ENCODE measurements at regions not wholly inside any gene's neighbourhood (a gene's known extent, or its start where the extent isn't known, plus 50 kb on each side); places are given as distances from the start of the nearest gene placed in this dataset.
"Not testable (repeated sequence)": the region's sequence is repeated elsewhere in the genome, so short reads cannot be mapped to it uniquely, and the experiment has no call there.

GRCh38 chr6:21710216-21710615 lies 116.7 kb downstream of the SOX4 start:
- no peak for DNase-seq (ENCODE audit: low read depth)

GRCh38 chr6:21710908-21711627 lies 117.5 kb downstream of the SOX4 start:
- DNase-seq (ENCODE audit: low read depth) = no peak

GRCh38 chr6:21712213-21712612 lies 118.7 kb downstream of the SOX4 start:
- DNase-seq (ENCODE audit: low read depth) = no peak

GRCh38 chr6:21713481-21713880 lies 119.9 kb downstream of the SOX4 start:
- no peak for DNase-seq (ENCODE audit: low read depth)

- no peak for DNase-seq (ENCODE audit: low read depth)
These were observed 121.6 kb downstream of the SOX4 start for GRCh38 chr6:21715180-21715579.

- no peak for DNase-seq (ENCODE audit: low read depth)
These were observed 129.0 kb downstream of the SOX4 start for GRCh38 chr6:21722510-21722909.

GRCh38 chr6:21726676-21727075 lies 133.1 kb downstream of the SOX4 start:
- no peak for DNase-seq (ENCODE audit: low read depth)

- no peak for DNase-seq (ENCODE audit: low read depth)
These were observed 134.6 kb downstream of the SOX4 start for GRCh38 chr6:21728141-21728540.

GRCh38 chr6:21729431-21729830 lies 135.9 kb downstream of the SOX4 start:
- DNase-seq (ENCODE audit: low read depth) = no peak

- DNase-seq (ENCODE audit: low read depth) = no peak
These were observed 137.0 kb downstream of the SOX4 start for GRCh38 chr6:21730533-21730932.

- DNase-seq (ENCODE audit: low read depth) = no peak
These were observed 138.0 kb downstream of the SOX4 start for GRCh38 chr6:21731411-21732031.

- not testable (repeated sequence) for DNase-seq (ENCODE audit: low read depth)
These were observed 138.6 kb downstream of the SOX4 start for GRCh38 chr6:21732032-21732730.

GRCh38 chr6:21732731-21733130 lies 139.2 kb downstream of the SOX4 start:
- no peak for DNase-seq (ENCODE audit: low read depth)

- no peak for DNase-seq (ENCODE audit: low read depth)
These were observed 139.8 kb downstream of the SOX4 start for GRCh38 chr6:21733311-21733710.

- no peak for DNase-seq (ENCODE audit: low read depth)
These were observed 140.7 kb downstream of the SOX4 start for GRCh38 chr6:21734204-21734603.

- DNase-seq (ENCODE audit: low read depth) = no peak
These were observed 144.9 kb downstream of the SOX4 start for GRCh38 chr6:21738180-21739094.

- no peak for DNase-seq (ENCODE audit: low read depth)
These were observed 145.7 kb downstream of the SOX4 start for GRCh38 chr6:21739241-21739640.

GRCh38 chr6:21739838-21740237 lies 146.3 kb downstream of the SOX4 start:
- no peak for DNase-seq (ENCODE audit: low read depth)

- DNase-seq (ENCODE audit: low read depth) = no peak
These were observed 147.0 kb downstream of the SOX4 start for GRCh38 chr6:21740376-21741124.

GRCh38 chr6:21741221-21742109 lies 147.9 kb downstream of the SOX4 start:
- DNase-seq (ENCODE audit: low read depth) = no peak

All from stimulated activated CD8-positive, alpha-beta memory T cell treated with anti-CD3 and anti-CD28 coated beads, Interleukin-4, amount 100 ng/mL, for 24 hours (primary cell).